Effector memory CD4-positive, alpha-beta T cell (primary cell): ENCODE measurements at regions not wholly inside any gene's neighbourhood (a gene's known extent, or its start where the extent isn't known, plus 50 kb on each side); places are given as distances from the start of the nearest gene placed in this dataset.

Source experiments
- DNase-seq, 3 donors: peaks; one replicate each; pipeline ENCODE4 v3.0.0-alpha.2; 2020
- H3K27ac ChIP-seq: 2 replicates; pipeline ENCODE4 v1.7.0; 2013; ENCODE audit warnings: mild to moderate bottlenecking, low read length, moderate library complexity; ENCODE audit not compliant: insufficient read depth, poor library complexity, severe bottlenecking
- H3K27me3 ChIP-seq: replicated peaks from 2 replicates; pipeline ENCODE4 v1.7.0; 2013; ENCODE audit warnings: mild to moderate bottlenecking, low read length; ENCODE audit not compliant: insufficient read depth, control insufficient read depth, poor library complexity, severe bottlenecking
- H3K36me3 ChIP-seq: 2 replicates; pipeline ENCODE4 v1.7.0; 2013; ENCODE audit warnings: mild to moderate bottlenecking, low read length, moderate library complexity; ENCODE audit not compliant: control insufficient read depth, insufficient read depth
- H3K4me1 ChIP-seq: 2 replicates; pipeline ENCODE4 v1.7.0; 2013; ENCODE audit warnings: low read length, mild to moderate bottlenecking; ENCODE audit not compliant: control insufficient read depth, insufficient read depth, poor library complexity, severe bottlenecking
- H3K4me3 ChIP-seq: 2 replicates; pipeline ENCODE4 v1.7.0; 2013; ENCODE audit warnings: low read length, low read depth, mild to moderate bottlenecking; ENCODE audit not compliant: insufficient read depth, poor library complexity, severe bottlenecking
- H3K9me3 ChIP-seq: 2 replicates; pipeline ENCODE4 v1.7.0; 2013; ENCODE audit warnings: mild to moderate bottlenecking, low read length, moderate library complexity; ENCODE audit not compliant: control insufficient read depth

GRCh38 chr2:16334366-16334765 lies 331.3 kb downstream of the CYRIA start:
- DNase-seq, result no peak

GRCh38 chr2:16333681-16334080 lies 332.0 kb downstream of the CYRIA start:
- H3K4me1 ChIP-seq, result no peaks in the 10 kb centered on the region
- no peaks in the 10 kb centered on the region for H3K9me3 ChIP-seq
- no peak overlapping the region for H3K27ac ChIP-seq
- no peaks in the 10 kb centered on the region for H3K27me3 ChIP-seq
- DNase-seq, result no peak
- no peaks in the 10 kb centered on the region for H3K36me3 ChIP-seq
- no peak overlapping the region for H3K4me3 ChIP-seq

More at GRCh38 chr2:16334366-16334765, 331.3 kb downstream of the CYRIA start:
- H3K4me3 ChIP-seq, result no peak overlapping the region
- H3K9me3 ChIP-seq, result peaks cover 3% of the 10 kb centered on the region
- no peaks in the 10 kb centered on the region for H3K36me3 ChIP-seq
- no peak overlapping the region for H3K27ac ChIP-seq
- no peaks in the 10 kb centered on the region for H3K27me3 ChIP-seq
- no peaks in the 10 kb centered on the region for H3K4me1 ChIP-seq

GRCh38 chr2:16332681-16333557 lies 332.7 kb downstream of the CYRIA start:
- H3K4me1 ChIP-seq, result no peaks in the 10 kb centered on the region
- H3K9me3 ChIP-seq, result no peaks in the 10 kb centered on the region
- H3K36me3 ChIP-seq, result no peaks in the 10 kb centered on the region
- no peaks in the 10 kb centered on the region for H3K27me3 ChIP-seq
- no peak overlapping the region for H3K4me3 ChIP-seq
- DNase-seq, result no peak
- no peak overlapping the region for H3K27ac ChIP-seq

- H3K36me3 ChIP-seq, result no peaks in the 10 kb centered on the region
- H3K27ac ChIP-seq, result no peak overlapping the region
- H3K4me1 ChIP-seq, result no peaks in the 10 kb centered on the region
- no peaks in the 10 kb centered on the region for H3K9me3 ChIP-seq
- no peak for DNase-seq
- no peak overlapping the region for H3K4me3 ChIP-seq
- no peaks in the 10 kb centered on the region for H3K27me3 ChIP-seq
These were observed 333.9 kb downstream of the CYRIA start for GRCh38 chr2:16331772-16332171.

DNA sequence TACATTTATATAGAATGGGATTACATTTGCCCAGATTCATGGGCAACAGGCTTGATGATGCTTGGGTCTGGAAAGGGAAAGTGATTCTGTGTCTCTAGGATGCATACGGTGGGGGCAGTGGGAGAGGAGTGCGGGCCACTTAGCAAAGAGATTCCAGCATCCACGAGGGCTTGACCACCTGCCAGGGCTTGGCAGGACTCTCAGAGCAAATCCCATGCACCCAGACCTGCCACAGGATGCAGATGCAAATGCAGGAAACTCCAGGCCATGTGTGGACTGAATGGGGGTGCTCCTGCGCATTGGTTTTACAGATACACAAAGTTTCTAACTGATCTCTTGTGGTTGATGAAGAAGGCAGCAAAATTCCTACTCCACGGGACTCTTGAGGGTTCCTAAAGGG lies 334.7 kb downstream of the CYRIA start:
- no peaks in the 10 kb centered on the region for H3K4me1 ChIP-seq
- H3K9me3 ChIP-seq, result no peaks in the 10 kb centered on the region
- H3K4me3 ChIP-seq, result no peak overlapping the region
- no peak overlapping the region for H3K27ac ChIP-seq
- H3K36me3 ChIP-seq, result no peaks in the 10 kb centered on the region
- DNase-seq, result no peak
- H3K27me3 ChIP-seq, result no peaks in the 10 kb centered on the region

DNA sequence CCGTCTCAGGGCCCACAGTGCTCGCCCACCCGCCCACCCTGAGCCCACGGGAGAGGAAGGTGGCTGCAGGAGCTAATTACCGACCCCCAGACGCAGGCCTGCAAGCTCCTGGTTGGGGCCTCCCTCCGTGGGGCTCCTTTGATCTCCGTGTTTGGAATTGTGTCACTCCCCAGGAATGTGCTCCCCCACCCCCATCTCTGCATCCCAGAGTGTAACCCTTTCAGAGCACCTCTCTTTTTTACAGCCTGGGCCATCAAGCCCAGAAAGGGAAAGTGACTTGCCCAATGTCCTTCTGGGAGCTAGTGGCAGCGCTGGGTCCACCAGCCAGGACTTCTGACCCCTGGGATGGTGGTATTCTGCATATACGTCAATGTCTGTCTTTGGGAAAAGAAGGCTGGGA lies 335.1 kb downstream of the CYRIA start:
- no peaks in the 10 kb centered on the region for H3K27me3 ChIP-seq
- DNase-seq, result no peak
- H3K4me1 ChIP-seq, result no peaks in the 10 kb centered on the region
- no peak overlapping the region for H3K4me3 ChIP-seq
- no peaks in the 10 kb centered on the region for H3K36me3 ChIP-seq
- H3K9me3 ChIP-seq, result no peaks in the 10 kb centered on the region
- H3K27ac ChIP-seq, result no peak overlapping the region

DNA sequence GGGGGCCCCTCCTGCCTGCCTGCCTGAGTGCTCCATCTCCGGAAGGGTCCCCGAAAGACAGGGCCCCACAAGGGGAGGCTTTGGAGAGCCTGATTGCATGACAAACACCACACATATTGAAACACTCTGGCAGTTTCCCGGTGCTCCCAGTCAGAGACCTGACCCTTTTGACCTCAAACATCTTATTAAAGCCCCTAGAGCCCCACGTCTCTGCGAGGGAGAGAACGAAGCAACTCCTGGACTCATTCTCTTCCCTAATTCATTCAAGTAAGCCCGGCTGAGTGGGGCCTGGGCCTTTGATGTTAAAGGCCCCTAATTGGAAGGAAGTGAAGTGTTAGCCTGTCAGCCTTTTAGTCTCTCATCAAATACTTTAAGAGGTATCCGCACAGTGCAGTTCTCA lies 335.6 kb downstream of the CYRIA start:
- Histone ChIP-seq H3K9me3 (no peaks in the 10 kb centered on the region), H3K27me3 (no peaks in the 10 kb centered on the region), H3K27ac (no peak overlapping the region), H3K4me1 (no peaks in the 10 kb centered on the region), H3K4me3 (no peak overlapping the region), H3K36me3 (no peaks in the 10 kb centered on the region)
- no peak for DNase-seq

DNA sequence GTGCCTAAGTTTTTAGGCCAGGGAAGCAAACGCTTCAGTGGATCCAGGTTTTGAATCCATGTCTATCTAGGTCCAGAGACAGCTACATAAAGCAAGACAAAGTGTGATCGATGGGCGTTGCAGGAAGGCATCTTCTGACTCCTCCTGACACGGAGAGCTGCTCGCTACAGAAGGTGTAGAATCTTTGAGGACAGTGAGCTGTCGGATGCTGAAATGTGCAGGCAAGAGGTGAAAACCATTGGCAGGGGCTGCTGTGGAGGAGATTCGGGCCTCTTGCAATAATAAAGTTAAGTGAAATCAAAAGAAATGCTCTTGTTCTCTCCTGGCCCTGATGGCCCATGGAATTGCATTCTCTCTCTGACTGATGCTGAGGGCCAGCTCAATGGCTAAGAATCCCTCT lies 336.2 kb downstream of the CYRIA start:
- Histone ChIP-seq H3K4me1 (no peaks in the 10 kb centered on the region), H3K36me3 (no peaks in the 10 kb centered on the region), H3K27ac (no peak overlapping the region), H3K9me3 (no peaks in the 10 kb centered on the region), H3K4me3 (no peak overlapping the region), H3K27me3 (no peaks in the 10 kb centered on the region)
- no peak for DNase-seq

DNA sequence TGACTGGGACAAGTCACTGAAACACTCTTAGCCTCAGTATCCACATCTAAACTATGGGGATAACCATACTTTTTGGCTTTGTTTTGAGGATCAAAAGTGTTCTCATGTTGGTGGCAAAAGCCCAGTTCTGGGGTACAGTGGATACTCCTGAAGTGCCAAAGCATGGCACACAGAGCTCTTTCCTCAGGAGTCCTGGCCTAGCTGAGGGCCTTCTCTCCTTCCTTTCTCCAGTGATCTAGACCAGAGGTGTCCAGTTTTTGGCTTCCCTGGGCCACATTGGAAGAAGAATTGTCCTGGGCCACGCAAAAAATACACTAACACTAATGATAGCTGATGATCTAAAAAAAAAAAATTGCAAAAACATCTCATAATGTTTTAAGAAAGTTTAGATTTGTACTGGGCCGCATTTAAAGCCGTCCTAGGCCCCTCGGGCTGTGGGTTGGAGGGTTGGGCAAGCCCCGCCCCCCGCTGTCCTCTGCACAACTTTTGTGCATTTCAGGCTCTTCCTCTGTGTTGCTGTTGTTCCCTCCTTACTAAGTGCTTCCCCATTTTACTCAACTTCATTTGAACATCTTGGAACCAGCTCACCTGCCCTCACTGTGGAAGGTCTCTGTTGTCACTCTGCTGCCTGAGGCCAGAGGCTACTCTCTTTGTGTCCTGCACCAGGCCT lies 337.0 kb downstream of the CYRIA start:
- DNase-seq, result no peak

DNA sequence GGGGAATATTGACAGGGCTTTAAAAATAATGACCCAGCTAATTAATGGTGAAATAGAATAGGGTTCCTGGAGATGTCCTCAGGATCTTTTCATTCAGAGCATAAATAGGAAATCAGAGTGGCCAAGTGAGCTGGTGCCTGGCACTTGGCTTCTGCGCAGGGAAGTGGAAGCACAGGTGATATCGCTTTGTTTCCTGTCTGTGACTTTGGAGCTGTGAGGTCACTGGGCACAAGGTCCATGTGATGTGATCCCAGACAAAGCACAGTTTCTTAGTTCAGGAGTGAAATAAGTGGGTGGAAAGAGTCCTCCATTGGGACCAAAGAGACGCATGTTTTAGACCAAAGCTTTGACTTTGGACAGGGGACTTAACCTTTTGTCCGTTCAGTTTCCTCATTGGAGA lies 338.3 kb downstream of the CYRIA start:
- H3K4me1 ChIP-seq, result no peaks in the 10 kb centered on the region
- H3K27ac ChIP-seq, result no peak overlapping the region
- H3K36me3 ChIP-seq, result no peaks in the 10 kb centered on the region
- H3K9me3 ChIP-seq, result no peaks in the 10 kb centered on the region
- no peak for DNase-seq
- H3K4me3 ChIP-seq, result no peak overlapping the region
- no peaks in the 10 kb centered on the region for H3K27me3 ChIP-seq

More for the DNA sequence above, 337.0 kb downstream of the CYRIA start:
- H3K4me1 ChIP-seq, result no peaks in the 10 kb centered on the region
- no peaks in the 10 kb centered on the region for H3K9me3 ChIP-seq
- H3K27me3 ChIP-seq, result no peaks in the 10 kb centered on the region
- no peaks in the 10 kb centered on the region for H3K36me3 ChIP-seq
- no peak overlapping the region for H3K27ac ChIP-seq
- no peak overlapping the region for H3K4me3 ChIP-seq
